ENCODE measurements at regions not wholly inside any gene's neighbourhood (a gene's known extent, or its start where the extent isn't known, plus 50 kb on each side); places are given as distances from the start of the nearest gene placed in this dataset.

DNA sequence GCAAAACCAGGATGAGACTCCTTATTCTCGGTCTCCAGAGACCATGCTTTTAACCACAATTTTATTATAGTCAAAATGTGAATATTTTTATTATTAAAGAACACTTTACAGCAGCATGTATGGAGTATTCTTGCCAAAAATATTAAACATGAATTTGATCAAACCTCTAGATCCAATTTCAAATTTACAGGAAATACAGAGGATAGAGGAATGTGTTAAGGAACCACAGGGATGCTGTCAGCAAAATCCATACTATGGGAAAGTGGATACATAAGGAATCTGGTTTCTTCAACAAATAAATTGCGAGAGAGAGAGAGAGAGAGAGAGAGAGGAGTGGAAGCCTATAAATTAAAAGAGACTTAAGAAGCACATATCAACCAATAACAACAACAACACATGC lies 348.2 kb upstream of the NUDT12 start:
- Histone ChIP-seq H3K4me3 (ENCODE audit: low read length) (no peak overlapping the region), H3K9ac (ENCODE audit: low read depth, low read length) (no peak overlapping the region), H3K36me3 (ENCODE audit: insufficient read depth, low read length) (no peaks in the 10 kb centered on the region), H3K4me1 (ENCODE audit: control insufficient read depth, insufficient read depth, low read length) (peaks cover 6% of the 10 kb centered on the region), H3K27me3 (ENCODE audit: control insufficient read depth, insufficient read depth, low read length) (no peaks in the 10 kb centered on the region), H3K4me2 (ENCODE audit: low read length) (no peak overlapping the region), H3K9me3 (replicated peaks; ENCODE audit: low read length) (no peaks in the 10 kb centered on the region)

DNA sequence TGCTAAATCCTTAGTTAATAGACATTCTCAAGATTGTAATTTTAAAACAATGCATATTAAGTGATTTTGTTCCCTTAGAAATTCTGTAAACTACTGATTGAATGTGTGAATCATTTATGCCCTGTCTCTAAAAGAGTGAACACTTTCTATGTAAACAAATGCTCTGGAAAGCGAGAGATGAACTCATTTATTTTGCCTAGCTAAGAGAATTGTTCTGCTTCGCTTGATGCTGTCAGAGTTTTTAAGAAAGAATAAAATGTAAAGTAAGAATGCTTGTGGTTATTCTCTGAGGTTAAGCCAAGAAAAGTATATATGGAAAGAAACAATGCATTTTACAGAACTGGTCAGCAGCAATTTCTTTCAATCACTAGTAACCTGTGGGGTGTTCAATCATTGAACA lies 347.4 kb upstream of the NUDT12 start:
- Histone ChIP-seq H3K36me3 (ENCODE audit: insufficient read depth, low read length) (no peaks in the 10 kb centered on the region), H3K4me3 (ENCODE audit: low read length) (no peak overlapping the region), H3K9ac (ENCODE audit: low read depth, low read length) (no peak overlapping the region), H3K4me1 (ENCODE audit: control insufficient read depth, insufficient read depth, low read length) (peaks cover under 1% of the 10 kb centered on the region), H3K9me3 (replicated peaks; ENCODE audit: low read length) (no peaks in the 10 kb centered on the region), H3K4me2 (ENCODE audit: low read length) (no peak overlapping the region), H3K27me3 (ENCODE audit: control insufficient read depth, insufficient read depth, low read length) (no peaks in the 10 kb centered on the region)

DNA sequence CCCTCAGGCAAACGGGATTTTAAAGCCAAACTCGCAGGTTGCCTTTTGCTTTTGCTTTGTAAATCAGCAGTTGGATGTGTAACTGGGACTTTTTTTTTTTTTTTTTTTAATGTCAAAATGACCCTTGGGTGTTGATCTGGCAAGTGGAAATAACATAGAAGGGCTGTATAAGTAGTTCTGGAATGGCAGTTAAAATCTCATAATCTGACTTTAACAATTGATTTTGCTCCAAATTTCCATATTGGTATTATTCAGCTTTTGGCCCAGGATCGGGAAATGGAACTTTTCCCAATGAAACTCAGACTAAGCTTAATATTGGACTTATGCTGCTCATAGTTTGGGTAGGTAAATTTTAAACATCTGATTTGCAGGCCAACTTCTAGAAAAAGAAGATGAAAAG lies 346.8 kb upstream of the NUDT12 start:
- no peak overlapping the region for H3K9ac ChIP-seq (ENCODE audit: low read depth, low read length)
- no peaks in the 10 kb centered on the region for H3K36me3 ChIP-seq (ENCODE audit: insufficient read depth, low read length)
- no peaks in the 10 kb centered on the region for H3K9me3 ChIP-seq (replicated peaks; ENCODE audit: low read length)
- no peak overlapping the region for H3K4me2 ChIP-seq (ENCODE audit: low read length)
- H3K27me3 ChIP-seq (ENCODE audit: control insufficient read depth, insufficient read depth, low read length), result no peaks in the 10 kb centered on the region
- H3K4me3 ChIP-seq (ENCODE audit: low read length), result no peak overlapping the region
- no peaks in the 10 kb centered on the region for H3K4me1 ChIP-seq (ENCODE audit: control insufficient read depth, insufficient read depth, low read length)

DNA sequence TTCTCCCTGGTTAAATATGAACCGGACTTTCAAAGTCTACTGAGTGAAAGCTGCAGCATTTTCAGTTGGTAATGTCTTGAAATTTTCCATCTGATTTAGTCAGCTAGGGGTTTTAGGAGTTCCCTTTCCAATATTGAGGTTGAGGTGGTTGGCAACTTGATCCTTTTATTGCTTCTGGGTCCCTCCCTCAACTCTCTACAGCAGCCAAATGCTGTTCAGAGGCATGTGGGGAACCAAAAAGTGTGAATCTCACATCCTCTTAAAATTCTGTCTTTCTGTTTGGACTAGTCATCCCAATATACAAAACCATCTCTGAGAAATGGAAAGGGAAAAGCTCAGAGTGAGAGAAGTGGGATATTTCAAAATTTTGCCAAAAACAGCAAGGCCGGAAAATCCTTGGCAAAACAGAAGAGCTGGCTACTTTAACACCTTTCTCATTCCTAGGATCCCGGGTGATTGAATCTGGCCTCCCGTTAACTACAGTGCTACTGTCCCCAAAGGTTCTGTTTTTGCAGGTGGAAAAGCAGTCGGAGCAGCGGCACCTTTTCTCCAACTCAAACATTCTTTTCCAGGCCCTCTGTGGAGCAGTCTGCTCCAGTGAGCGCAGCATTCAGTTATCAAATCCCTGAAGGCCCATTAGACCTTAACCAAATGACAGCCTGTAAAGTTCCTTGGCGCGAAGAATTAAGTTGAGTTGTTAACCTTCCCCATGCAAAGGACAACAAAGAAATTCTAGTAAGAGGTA lies 345.9 kb upstream of the NUDT12 start:
- Histone ChIP-seq H3K4me2 (ENCODE audit: low read length) (no peak overlapping the region), H3K36me3 (ENCODE audit: insufficient read depth, low read length) (no peaks in the 10 kb centered on the region), H3K4me3 (ENCODE audit: low read length) (no peak overlapping the region), H3K9me3 (replicated peaks; ENCODE audit: low read length) (no peaks in the 10 kb centered on the region), H3K9ac (ENCODE audit: low read depth, low read length) (no peak overlapping the region), H3K27me3 (ENCODE audit: control insufficient read depth, insufficient read depth, low read length) (no peaks in the 10 kb centered on the region), H3K4me1 (ENCODE audit: control insufficient read depth, insufficient read depth, low read length) (no peaks in the 10 kb centered on the region)

DNA sequence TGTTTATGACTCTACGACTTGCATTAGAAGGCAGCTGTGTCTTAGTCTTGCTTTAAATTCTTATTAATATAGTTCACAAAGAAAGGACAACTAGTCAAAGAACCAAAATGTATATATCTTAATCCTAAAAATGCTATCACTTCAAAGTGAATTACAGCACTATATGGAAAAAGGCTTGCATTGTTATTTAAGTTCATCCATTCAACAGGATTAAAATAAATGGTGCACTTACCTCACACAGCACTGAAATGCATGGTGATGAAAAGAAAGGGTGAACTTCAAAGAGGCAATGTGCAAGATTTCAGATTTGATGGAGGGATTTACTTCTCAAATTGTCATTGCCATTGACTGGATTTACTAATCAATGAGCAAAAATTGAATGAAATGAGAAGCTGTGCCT lies 344.4 kb upstream of the NUDT12 start:
- no peak overlapping the region for H3K4me3 ChIP-seq (ENCODE audit: low read length)
- no peak overlapping the region for H3K4me2 ChIP-seq (ENCODE audit: low read length)
- H3K36me3 ChIP-seq (ENCODE audit: insufficient read depth, low read length), result no peaks in the 10 kb centered on the region
- no peaks in the 10 kb centered on the region for H3K4me1 ChIP-seq (ENCODE audit: control insufficient read depth, insufficient read depth, low read length)
- no peaks in the 10 kb centered on the region for H3K27me3 ChIP-seq (ENCODE audit: control insufficient read depth, insufficient read depth, low read length)
- no peaks in the 10 kb centered on the region for H3K9me3 ChIP-seq (replicated peaks; ENCODE audit: low read length)
- no peak overlapping the region for H3K9ac ChIP-seq (ENCODE audit: low read depth, low read length)

DNA sequence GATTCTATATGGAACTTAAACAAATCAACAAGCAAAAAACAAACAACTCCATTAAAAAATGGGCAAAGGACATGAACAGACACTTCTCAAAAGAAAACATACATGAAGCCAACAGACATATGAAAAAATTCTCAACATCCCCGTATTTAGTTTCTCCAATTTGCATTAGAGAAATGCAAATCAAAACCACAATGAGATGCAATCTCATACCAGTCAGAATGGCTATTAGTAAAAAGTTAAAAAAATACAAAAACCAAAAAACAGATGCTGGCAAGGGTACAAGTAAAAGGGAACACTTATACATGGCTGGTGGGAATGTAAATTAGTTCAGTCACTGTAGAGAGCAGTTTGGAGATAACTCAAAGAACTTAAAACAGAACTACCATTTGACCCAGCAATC lies 342.1 kb upstream of the NUDT12 start:
- Histone ChIP-seq H3K36me3 (ENCODE audit: insufficient read depth, low read length) (no peaks in the 10 kb centered on the region), H3K4me1 (ENCODE audit: control insufficient read depth, insufficient read depth, low read length) (no peaks in the 10 kb centered on the region), H3K4me2 (ENCODE audit: low read length) (no peak overlapping the region), H3K9ac (ENCODE audit: low read depth, low read length) (no peak overlapping the region), H3K4me3 (ENCODE audit: low read length) (no peak overlapping the region), H3K27me3 (ENCODE audit: control insufficient read depth, insufficient read depth, low read length) (no peaks in the 10 kb centered on the region), H3K9me3 (replicated peaks; ENCODE audit: low read length) (no peaks in the 10 kb centered on the region)

DNA sequence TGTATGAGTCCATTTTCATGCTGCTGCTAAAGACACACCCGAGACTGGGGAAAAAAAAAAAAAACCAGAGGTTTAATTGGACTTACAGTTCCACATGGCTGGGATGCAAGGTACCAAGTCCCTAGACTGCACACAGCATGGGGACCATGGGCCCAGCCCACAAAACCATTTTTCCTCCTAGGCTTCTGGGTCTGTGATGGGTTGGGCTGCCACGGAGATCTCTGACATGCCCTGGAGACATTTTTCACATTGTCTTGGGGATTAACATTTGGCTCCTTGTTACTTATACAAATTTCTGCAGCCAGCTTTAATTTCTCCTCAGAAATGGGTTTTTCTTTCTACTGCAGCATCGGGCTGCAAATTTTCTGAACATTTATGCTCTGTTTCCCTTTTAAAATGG lies 340.3 kb upstream of the NUDT12 start:
- Histone ChIP-seq H3K27me3 (ENCODE audit: control insufficient read depth, insufficient read depth, low read length) (no peaks in the 10 kb centered on the region), H3K4me2 (ENCODE audit: low read length) (no peak overlapping the region), H3K4me1 (ENCODE audit: control insufficient read depth, insufficient read depth, low read length) (no peaks in the 10 kb centered on the region), H3K9ac (ENCODE audit: low read depth, low read length) (no peak overlapping the region), H3K36me3 (ENCODE audit: insufficient read depth, low read length) (no peaks in the 10 kb centered on the region), H3K9me3 (replicated peaks; ENCODE audit: low read length) (no peaks in the 10 kb centered on the region), H3K4me3 (ENCODE audit: low read length) (no peak overlapping the region)

DNA sequence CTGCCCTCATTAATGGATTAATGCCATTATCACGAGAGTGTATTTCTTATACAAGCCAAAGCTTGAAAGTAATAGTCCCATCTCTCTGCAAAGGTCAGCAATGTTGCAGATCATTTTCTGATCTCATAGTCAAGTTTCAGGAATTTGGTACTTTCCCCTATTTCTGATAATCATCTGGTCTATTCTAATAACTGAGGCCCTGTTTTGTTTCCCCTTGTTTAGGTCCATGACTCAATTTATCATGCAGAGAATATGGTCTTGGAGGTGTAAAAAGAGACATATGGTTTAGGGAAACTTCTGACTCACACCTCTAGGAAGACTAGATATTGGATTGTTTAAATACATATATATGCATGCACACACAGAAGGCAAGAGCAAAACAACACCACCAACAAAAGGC lies 339.3 kb upstream of the NUDT12 start:
- Histone ChIP-seq H3K36me3 (ENCODE audit: insufficient read depth, low read length) (no peaks in the 10 kb centered on the region), H3K4me1 (ENCODE audit: control insufficient read depth, insufficient read depth, low read length) (no peaks in the 10 kb centered on the region), H3K4me3 (ENCODE audit: low read length) (no peak overlapping the region), H3K9ac (ENCODE audit: low read depth, low read length) (no peak overlapping the region), H3K9me3 (replicated peaks; ENCODE audit: low read length) (no peaks in the 10 kb centered on the region), H3K27me3 (ENCODE audit: control insufficient read depth, insufficient read depth, low read length) (no peaks in the 10 kb centered on the region), H3K4me2 (ENCODE audit: low read length) (no peak overlapping the region)

DNA sequence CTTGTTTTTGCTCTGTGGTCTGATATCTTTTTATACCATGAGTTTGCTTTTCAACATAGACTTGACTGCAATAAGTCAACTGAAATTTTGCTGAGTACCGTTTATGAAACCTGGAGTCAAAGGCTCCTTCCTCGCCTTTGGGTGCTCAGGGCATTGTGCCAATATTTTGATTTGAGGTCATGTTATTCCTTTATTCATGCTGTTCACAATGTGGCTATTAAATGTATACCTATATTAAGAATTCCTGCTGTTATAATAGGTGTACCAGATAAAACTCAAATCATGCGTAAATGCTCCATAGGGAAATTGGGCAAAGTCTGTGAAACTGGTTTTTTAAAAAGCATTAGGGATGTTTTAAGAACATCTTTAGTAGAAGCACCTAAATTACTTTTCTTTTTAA lies 334.0 kb upstream of the NUDT12 start:
- Histone ChIP-seq H3K36me3 (ENCODE audit: insufficient read depth, low read length) (no peaks in the 10 kb centered on the region), H3K9me3 (replicated peaks; ENCODE audit: low read length) (no peaks in the 10 kb centered on the region), H3K9ac (ENCODE audit: low read depth, low read length) (no peak overlapping the region), H3K4me2 (ENCODE audit: low read length) (no peak overlapping the region), H3K4me1 (ENCODE audit: control insufficient read depth, insufficient read depth, low read length) (no peaks in the 10 kb centered on the region), H3K27me3 (ENCODE audit: control insufficient read depth, insufficient read depth, low read length) (no peaks in the 10 kb centered on the region), H3K4me3 (ENCODE audit: low read length) (no peak overlapping the region)

DNA sequence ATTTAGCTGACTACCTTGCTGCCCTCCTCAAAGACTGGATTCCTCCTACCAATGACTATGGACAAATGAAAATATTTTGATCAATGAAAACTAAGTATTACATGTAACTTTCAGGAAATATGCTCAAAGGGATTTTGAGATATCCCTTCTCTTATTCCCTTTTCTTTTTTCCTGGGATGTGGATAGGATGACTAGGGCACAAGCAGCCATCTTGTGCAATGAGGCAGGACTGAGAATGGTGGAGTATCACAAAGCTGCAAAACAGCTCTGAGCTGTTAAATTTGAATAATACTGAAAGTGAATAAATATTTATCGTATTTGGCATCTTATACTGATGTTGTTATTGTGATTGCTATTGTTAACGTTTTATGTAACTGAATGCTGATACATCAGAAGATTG lies 333.1 kb upstream of the NUDT12 start:
- no peaks in the 10 kb centered on the region for H3K4me1 ChIP-seq (ENCODE audit: control insufficient read depth, insufficient read depth, low read length)
- no peaks in the 10 kb centered on the region for H3K36me3 ChIP-seq (ENCODE audit: insufficient read depth, low read length)
- no peak overlapping the region for H3K4me3 ChIP-seq (ENCODE audit: low read length)
- H3K4me2 ChIP-seq (ENCODE audit: low read length), result no peak overlapping the region
- H3K27me3 ChIP-seq (ENCODE audit: control insufficient read depth, insufficient read depth, low read length), result no peaks in the 10 kb centered on the region
- H3K9ac ChIP-seq (ENCODE audit: low read depth, low read length), result no peak overlapping the region
- H3K9me3 ChIP-seq (replicated peaks; ENCODE audit: low read length), result no peaks in the 10 kb centered on the region

DNA sequence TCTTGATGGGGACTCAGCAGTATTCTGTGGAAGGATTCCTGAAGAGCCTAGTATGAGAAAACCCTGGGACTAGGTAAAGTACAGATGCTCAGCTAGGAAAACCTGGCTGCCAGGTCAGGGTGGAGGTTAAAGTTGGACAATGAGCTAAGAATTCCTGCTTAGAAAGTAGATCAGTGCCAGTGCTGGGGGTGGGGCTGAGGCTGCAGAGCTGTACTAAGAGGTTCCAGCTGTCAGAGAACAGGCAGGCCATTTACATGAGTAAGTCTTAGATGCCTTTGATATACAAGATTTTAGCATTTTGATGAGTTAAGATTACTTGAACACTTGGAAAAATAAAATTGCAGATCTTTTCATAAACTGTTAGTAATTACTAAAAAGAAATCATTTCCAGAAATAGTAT lies 332.3 kb upstream of the NUDT12 start:
- no peaks in the 10 kb centered on the region for H3K27me3 ChIP-seq (ENCODE audit: control insufficient read depth, insufficient read depth, low read length)

DNA sequence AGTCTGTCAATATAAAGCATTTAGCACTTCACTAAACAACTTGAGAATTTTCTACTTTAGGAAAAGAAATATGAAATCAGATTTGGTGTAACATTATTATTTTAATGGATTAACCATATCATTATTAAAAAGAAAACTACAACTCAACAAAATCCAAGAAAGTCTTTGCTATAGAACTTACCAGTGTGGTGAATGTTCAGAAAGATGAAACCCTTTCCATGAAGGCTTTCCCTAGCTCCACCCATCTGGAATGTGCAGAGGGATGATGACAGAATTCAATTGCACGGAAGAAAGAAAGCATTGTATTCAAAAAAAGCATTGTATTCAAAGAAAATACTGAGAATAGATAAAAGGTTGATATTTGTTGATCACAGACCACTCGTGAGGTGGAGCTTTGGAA lies 328.6 kb upstream of the NUDT12 start:
- Histone ChIP-seq H3K27me3 (ENCODE audit: control insufficient read depth, insufficient read depth, low read length) (no peaks in the 10 kb centered on the region), H3K4me2 (ENCODE audit: low read length) (no peak overlapping the region), H3K4me3 (ENCODE audit: low read length) (no peak overlapping the region), H3K9ac (ENCODE audit: low read depth, low read length) (no peak overlapping the region), H3K4me1 (ENCODE audit: control insufficient read depth, insufficient read depth, low read length) (no peaks in the 10 kb centered on the region), H3K9me3 (replicated peaks; ENCODE audit: low read length) (no peaks in the 10 kb centered on the region), H3K36me3 (ENCODE audit: insufficient read depth, low read length) (no peaks in the 10 kb centered on the region)

More for the DNA sequence above, 332.3 kb upstream of the NUDT12 start:
- no peak overlapping the region for H3K4me2 ChIP-seq (ENCODE audit: low read length)
- no peak overlapping the region for H3K4me3 ChIP-seq (ENCODE audit: low read length)
- H3K9ac ChIP-seq (ENCODE audit: low read depth, low read length), result no peak overlapping the region
- no peaks in the 10 kb centered on the region for H3K36me3 ChIP-seq (ENCODE audit: insufficient read depth, low read length)
- H3K9me3 ChIP-seq (replicated peaks; ENCODE audit: low read length), result no peaks in the 10 kb centered on the region
- no peaks in the 10 kb centered on the region for H3K4me1 ChIP-seq (ENCODE audit: control insufficient read depth, insufficient read depth, low read length)

Measured in skeletal muscle satellite cell (primary cell).